IMR-90 (cell line): ENCODE measurements at regions not wholly inside any gene's neighbourhood (a gene's known extent, or its start where the extent isn't known, plus 50 kb on each side); places are given as distances from the start of the nearest gene placed in this dataset.

Source experiments
- ATAC-seq: fragments of 200-7000 bp; cut with Tn5 transposase; 2 replicates; pipeline ENCODE4 v1.9.1; 2020; ENCODE audit warnings: low read depth, mild to moderate bottlenecking, moderate library complexity
- BruUV-seq: library from RNA; stranded (reverse); fragments of 400-500 nt; replicated peaks from 2 replicates; lab custom pipeline; 2021; lab: Mats Ljungman, UMichigan
- CTCF ChIA-PET: fragments of 300-600 bp; formaldehyde crosslinking; extraction: SDS; loops from one replicate; lab custom pipeline; 2021; ENCODE audit warnings: antibody characterized with exemption; lab: Yijun Ruan, JAX
- POLR2A ChIA-PET: fragments of 300-600 bp; sonication (Branson Sonifier 250); formaldehyde crosslinking; loops from one replicate; lab custom pipeline; 2022; ENCODE audit warnings: antibody characterized with exemption; ENCODE audit not compliant: unreplicated experiment; lab: Charles Lee
- DNase-seq: peaks from one replicate; pipeline ENCODE4 v3.0.0; 2013
- H2AFZ ChIP-seq: replicated peaks from 2 replicates; pipeline ENCODE3; 2013; ENCODE audit warnings: low read length, mild to moderate bottlenecking; ENCODE audit not compliant: poor library complexity
- H2AK5ac ChIP-seq: 2 replicates; pipeline ENCODE4 v1.6.1; 2013; ENCODE audit warnings: low read depth, low read length, inconsistent platforms
- H2AK9ac ChIP-seq: replicated peaks from 2 replicates; pipeline ENCODE3; 2013; ENCODE audit warnings: mild to moderate bottlenecking, low read depth, low read length, moderate library complexity; ENCODE audit not compliant: poor library complexity
- H2BK120ac ChIP-seq: 2 replicates; pipeline ENCODE4 v1.6.1; 2013; ENCODE audit warnings: low read depth, low read length, inconsistent platforms
- H2BK15ac ChIP-seq: 3 replicates; pipeline ENCODE4 v1.6.1; 2013; ENCODE audit warnings: low read depth, low read length, inconsistent platforms
- H2BK20ac ChIP-seq: 2 replicates; pipeline ENCODE4 v1.6.1; 2013; ENCODE audit warnings: low read depth, mild to moderate bottlenecking, inconsistent platforms, low read length, moderate library complexity
- H2BK5ac ChIP-seq: 2 replicates; pipeline ENCODE4 v1.6.1; 2013; ENCODE audit warnings: mild to moderate bottlenecking, low read depth, low read length, inconsistent platforms; ENCODE audit not compliant: poor library complexity, severe bottlenecking
- H3K14ac ChIP-seq: replicated peaks from 2 replicates; pipeline ENCODE4 v1.6.1; 2013; ENCODE audit warnings: low read depth, low read length, inconsistent platforms
- H3K18ac ChIP-seq: 2 replicates; pipeline ENCODE4 v1.6.1; 2013; ENCODE audit warnings: low read depth, low read length, control low read depth
- H3K23ac ChIP-seq: 2 replicates; pipeline ENCODE4 v1.6.1; 2013; ENCODE audit warnings: low read depth, low read length, inconsistent platforms
- H3K27ac ChIP-seq: 2 replicates; pipeline ENCODE4 v1.5.1; 2013; ENCODE audit warnings: mild to moderate bottlenecking, control low read depth, low read length; ENCODE audit not compliant: insufficient read depth
- H3K27me3 ChIP-seq: 2 replicates; pipeline ENCODE4 v1.6.1; 2013; ENCODE audit warnings: low read length; ENCODE audit not compliant: control insufficient read depth, insufficient read depth
- H3K36me3 ChIP-seq: 2 replicates; pipeline ENCODE4 v1.6.1; 2013; ENCODE audit warnings: low read length, mixed read lengths; ENCODE audit not compliant: control insufficient read depth, insufficient read depth
- H3K4ac ChIP-seq: 2 replicates; pipeline ENCODE4 v1.6.1; 2013; ENCODE audit warnings: low read depth, low read length, inconsistent platforms
- H3K4me1 ChIP-seq: 2 replicates; pipeline ENCODE4 v1.6.1; 2013; ENCODE audit warnings: low read length, mixed read lengths; ENCODE audit not compliant: control insufficient read depth, insufficient read depth
- H3K4me2 ChIP-seq: 2 replicates; pipeline ENCODE4 v1.6.1; 2013; ENCODE audit warnings: low read depth, mild to moderate bottlenecking, control low read depth, low read length, moderate library complexity
- H3K4me3 ChIP-seq: 2 replicates; pipeline ENCODE4 v1.5.1; 2013; ENCODE audit warnings: low read depth, mild to moderate bottlenecking, control low read depth, low read length, moderate library complexity; ENCODE audit not compliant: insufficient read depth
- H3K56ac ChIP-seq: 2 replicates; pipeline ENCODE4 v1.6.1; 2013; ENCODE audit warnings: low read length, inconsistent platforms; ENCODE audit not compliant: insufficient read depth; ENCODE audit errors: extremely low read depth
- H3K79me1 ChIP-seq, 2 experiments: 2 replicates each; pipeline ENCODE4 v1.6.1; 2013; ENCODE audit warnings: low read length in 2 of 2, inconsistent platforms in 1 of 2, low read depth in 1 of 2
- H3K9ac ChIP-seq: 2 replicates; pipeline ENCODE4 v1.6.1; 2013; ENCODE audit warnings: low read depth, low read length, control low read depth
- H3K9me1 ChIP-seq: 2 replicates; pipeline ENCODE4 v1.6.1; 2013; ENCODE audit warnings: low read length, inconsistent platforms; ENCODE audit not compliant: insufficient read depth
- H3K9me3 ChIP-seq: 2 replicates; pipeline ENCODE4 v1.6.1; 2013; ENCODE audit warnings: low read length; ENCODE audit not compliant: control insufficient read depth, insufficient read depth
- H4K20me1 ChIP-seq: 2 replicates; pipeline ENCODE4 v1.6.1; 2013; ENCODE audit warnings: low read length, inconsistent platforms; ENCODE audit not compliant: insufficient read depth
- H4K5ac ChIP-seq: 2 replicates; pipeline ENCODE4 v1.6.1; 2013; ENCODE audit warnings: mild to moderate bottlenecking, low read depth, low read length, control low read depth
- H4K8ac ChIP-seq, 2 experiments: 2 replicates each; pipeline ENCODE4 v1.6.1; 2013; ENCODE audit warnings: low read depth in 2 of 2, low read length in 2 of 2, control low read depth in 1 of 2, inconsistent platforms in 1 of 2
- H4K91ac ChIP-seq: 2 replicates; pipeline ENCODE4 v1.6.1; 2013; ENCODE audit warnings: low read depth, low read length, inconsistent platforms; ENCODE audit not compliant: insufficient read depth
- CEBPB ChIP-seq: IDR thresholded peaks from 2 replicates; pipeline ENCODE4 v1.6.1; 2012; ENCODE audit warnings: low read depth, low read length, improper control_type of control experiment
- CHD1 ChIP-seq: IDR thresholded peaks from 2 replicates; pipeline ENCODE4 v1.6.1; 2012; ENCODE audit warnings: low read depth, low read length, improper control_type of control experiment
- CTCF ChIP-seq: conservative IDR thresholded peaks from 2 replicates; pipeline ENCODE4 v1.5.1; 2012; ENCODE audit warnings: mild to moderate bottlenecking, low read depth, low read length, improper control_type of control experiment
- ELK1 ChIP-seq: fragments of 150-350 bp; IDR thresholded peaks from 2 replicates; pipeline ENCODE4 v1.6.1; 2016; ENCODE audit warnings: low read depth, mild to moderate bottlenecking, low read length, moderate library complexity, borderline replicate concordance
- MAZ ChIP-seq: IDR thresholded peaks from 2 replicates; pipeline ENCODE4 v1.6.1; 2012; ENCODE audit warnings: low read depth, mild to moderate bottlenecking, low read length, improper control_type of control experiment, moderate library complexity, borderline replicate concordance
- NFE2L2 ChIP-seq: fragments of 150-350 bp; IDR thresholded peaks from 2 replicates; pipeline ENCODE4 v1.6.1; 2016; ENCODE audit warnings: low read depth, mild to moderate bottlenecking, low read length
- USF2 ChIP-seq: fragments of 150-350 bp; IDR thresholded peaks from 2 replicates; pipeline ENCODE4 v1.6.1; 2017; ENCODE audit warnings: mild to moderate bottlenecking, antibody characterized with exemption, low read length, low read depth
- WGBS, 2 experiments: methylation state at CpG; one replicate each; pipeline versions ENCODE4 v1.1.5 to v1.1.7; 2013; ENCODE audit warnings: missing lambda C conversion rate in 2 of 2; ENCODE audit not compliant: insufficient read length in 1 of 2; ENCODE audit errors: extremely low coverage in 2 of 2; 5-methylcytosine and 5-hydroxymethylcytosine counted together
- dilution Hi-C: fragments of 300-500 bp; cut with HindIII; formaldehyde crosslinking; loops from one replicate; pipeline ENCODE4 v1.14.3; 2018; ENCODE audit warnings: low sequenced_read_pairs; ENCODE audit not compliant: unreplicated experiment
- in situ Hi-C: fragments of 300-500 bp; cut with MboI; formaldehyde crosslinking; loops from 3 replicates; pipeline ENCODE4 v1.14.3; 2019; ENCODE audit warnings: low sequenced_read_pairs, inconsistent platforms, mixed read lengths
- intact Hi-C: fragments of 100-400 bp; cut with micrococcal nuclease; formaldehyde crosslinking; loops from 2 replicates; pipeline ENCODE4 v1.10.0; 2022

GRCh38 chr2:220998156-220998555 lies 573.9 kb downstream of the EPHA4 start:
- no peak overlapping the region for H2AK5ac ChIP-seq
- CTCF ChIA-PET: no interaction called here
- no TSS peak for BruUV-seq
- no peak for DNase-seq
- H4K91ac ChIP-seq: no peak overlapping the region
- H2BK20ac ChIP-seq: no peak overlapping the region
- intact Hi-C loops (no loop called here), dilution Hi-C loops (no loop called here), in situ Hi-C loops (no loop called here)
- no peaks in the 10 kb centered on the region for H3K9me3 ChIP-seq
- no peak overlapping the region for H3K4me3 ChIP-seq
- H3K14ac ChIP-seq: no peak overlapping the region
- H4K5ac ChIP-seq: no peak overlapping the region
- POLR2A ChIA-PET: no interaction called here
- H2BK120ac ChIP-seq: no peak overlapping the region
- H4K20me1 ChIP-seq: no peaks in the 10 kb centered on the region
- H3K23ac ChIP-seq: no peak overlapping the region
- H3K18ac ChIP-seq: no peak overlapping the region
- H3K4me2 ChIP-seq: no peak overlapping the region
- no peak overlapping the region for H3K56ac ChIP-seq
- WGBS, 2 experiments: no CpG with 5 or more reads among the region's 2 CpGs
- no peaks in the 10 kb centered on the region for H3K36me3 ChIP-seq
- H4K8ac ChIP-seq: no peak overlapping the region
- ATAC-seq: no peak
- H2AFZ ChIP-seq: no peak overlapping the region
- H3K9ac ChIP-seq: no peak overlapping the region
- H2BK5ac ChIP-seq: no peak overlapping the region
- no peak for TF ChIP-seq CHD1
- TF ChIP-seq USF2: no peak
- TF ChIP-seq NFE2L2: no peak
- no peak for TF ChIP-seq ELK1
- TF ChIP-seq CEBPB: no peak
- TF ChIP-seq CTCF: no peak
- TF ChIP-seq MAZ: no peak
- no peak overlapping the region for H3K4ac ChIP-seq
- no peak overlapping the region for H2BK15ac ChIP-seq
- no peaks in the 10 kb centered on the region for H3K9me1 ChIP-seq
- no peaks in the 10 kb centered on the region for H3K4me1 ChIP-seq
- no peak overlapping the region for H3K27ac ChIP-seq
- H3K27me3 ChIP-seq: no peaks in the 10 kb centered on the region
- no peaks in the 10 kb centered on the region for H3K79me1 ChIP-seq
- H2AK9ac ChIP-seq: no peak overlapping the region
